Neural cell (in vitro differentiated cells): ENCODE measurements at regions not wholly inside any gene's neighbourhood (a gene's known extent, or its start where the extent isn't known, plus 50 kb on each side); places are given as distances from the start of the nearest gene placed in this dataset.
A peak's percentile ranks its signal among the peaks of the same experiment; 100 is the strongest.

Experiments
- H2AFZ ChIP-seq: fragments of 200-600, 300-800 bp; sonication (generic), shearing (Covaris generic); 2 replicates; pipeline ENCODE4 v1.6.0; 2014; ENCODE audit warnings: low read depth, mild to moderate bottlenecking, antibody characterized with exemption, low read length, moderate library complexity
- H3F3A ChIP-seq: fragments of 200-600 bp; shearing (Covaris generic); 2 replicates; pipeline ENCODE4 v1.6.1; 2016; ENCODE audit warnings: mild to moderate bottlenecking, moderate library complexity, mixed read lengths, antibody characterized with exemption, low read length; ENCODE audit not compliant: insufficient read depth, poor library complexity, severe bottlenecking
- H3K27ac ChIP-seq: fragments of 200-600, 300-800 bp; sonication (generic), shearing (Covaris generic); 2 replicates; pipeline ENCODE4 v1.5.1; 2014; ENCODE audit warnings: mild to moderate bottlenecking, low read length, moderate library complexity
- H3K27me3 ChIP-seq: fragments of 300-800, 200-600 bp; sonication (generic), shearing (Covaris generic); 2 replicates; pipeline ENCODE4 v1.6.0; 2014; ENCODE audit warnings: mild to moderate bottlenecking, low read depth, low read length, moderate library complexity; ENCODE audit not compliant: insufficient read depth
- H3K36me3 ChIP-seq: fragments of 300-800, 200-600 bp; sonication (generic), shearing (Covaris generic); 2 replicates; pipeline ENCODE4 v1.5.1; 2014; ENCODE audit warnings: mild to moderate bottlenecking, antibody characterized with exemption, low read length, moderate library complexity; ENCODE audit not compliant: insufficient read depth
- H3K4me2 ChIP-seq: fragments of 300-800, 200-600 bp; sonication (generic), shearing (Covaris generic); 2 replicates; pipeline ENCODE4 v1.6.0; 2014; ENCODE audit warnings: mild to moderate bottlenecking, low read length
- H3K4me3 ChIP-seq: fragments of 300-800, 200-600 bp; sonication (generic), shearing (Covaris generic); 2 replicates; pipeline ENCODE4 v1.5.1; 2014; ENCODE audit warnings: mild to moderate bottlenecking, low read length, moderate library complexity
- H3K79me2 ChIP-seq: fragments of 200-600 bp; shearing (Covaris generic); replicated peaks from 2 replicates; pipeline ENCODE4 v1.6.0; 2014; ENCODE audit warnings: mild to moderate bottlenecking, low read length, moderate library complexity; ENCODE audit not compliant: insufficient read depth
- H3K9ac ChIP-seq: fragments of 300-800, 200-600 bp; sonication (generic), shearing (Covaris generic); 2 replicates; pipeline ENCODE4 v1.6.1; 2016; ENCODE audit warnings: mild to moderate bottlenecking, low read length, mixed read lengths
- H3K9me2 ChIP-seq: fragments of 200-600 bp; shearing (Covaris generic); 2 replicates; pipeline ENCODE4 v1.6.1; 2016; ENCODE audit warnings: mild to moderate bottlenecking, low read length, mixed read lengths; ENCODE audit not compliant: insufficient read depth
- H3K9me3 ChIP-seq: fragments of 200-600, 300-800 bp; sonication (generic), shearing (Covaris generic); 2 replicates; pipeline ENCODE4 v1.6.1; 2016; ENCODE audit warnings: mild to moderate bottlenecking, mixed run types, low read length, moderate library complexity, mixed read lengths
- H4K20me1 ChIP-seq: fragments of 200-600 bp; shearing (Covaris generic); 2 replicates; pipeline ENCODE4 v1.6.1; 2016; ENCODE audit warnings: mild to moderate bottlenecking, mixed run types; ENCODE audit not compliant: insufficient read depth
- CTCF ChIP-seq: fragments of 450-650 bp; IDR thresholded peaks from 2 replicates; pipeline ENCODE4 v1.5.1; 2014; ENCODE audit warnings: antibody characterized with exemption, mild to moderate bottlenecking, moderate library complexity; ENCODE audit not compliant: poor library complexity, severe bottlenecking
- EP300 ChIP-seq: fragments of 450-650 bp; conservative IDR thresholded peaks from 2 replicates; pipeline ENCODE4 v1.6.1; 2014; ENCODE audit warnings: antibody characterized with exemption, mild to moderate bottlenecking, moderate library complexity; ENCODE audit not compliant: poor library complexity, severe bottlenecking
- EZH2 ChIP-seq: fragments of 200-600, 300-800 bp; shearing (Covaris generic), sonication (generic); IDR thresholded peaks from 2 replicates; pipeline ENCODE4 v1.6.1; 2014; ENCODE audit warnings: antibody characterized with exemption, low read length, borderline replicate concordance, mild to moderate bottlenecking; ENCODE audit not compliant: insufficient read depth, poor library complexity, severe bottlenecking
- MXI1 ChIP-seq: fragments of 450-650 bp; conservative IDR thresholded peaks from 2 replicates; pipeline ENCODE4 v1.6.1; 2014; ENCODE audit warnings: antibody characterized with exemption, mild to moderate bottlenecking; ENCODE audit not compliant: poor library complexity, severe bottlenecking
- POLR2AphosphoS5 ChIP-seq: IDR thresholded peaks from 2 replicates; pipeline ENCODE4 v1.6.1; 2012
- RAD21 ChIP-seq: fragments of 450-650 bp; conservative IDR thresholded peaks from 2 replicates; pipeline ENCODE4 v1.6.1; 2014; ENCODE audit warnings: antibody characterized with exemption, mild to moderate bottlenecking, moderate library complexity
- REST ChIP-seq: IDR thresholded peaks from 2 replicates; pipeline ENCODE4 v1.6.1; 2012; ENCODE audit warnings: borderline replicate concordance
- SMC3 ChIP-seq: fragments of 450-650 bp; conservative IDR thresholded peaks from 2 replicates; pipeline ENCODE4 v1.6.1; 2014; ENCODE audit warnings: antibody characterized with exemption, mild to moderate bottlenecking, moderate library complexity; ENCODE audit not compliant: poor library complexity
- TAF1 ChIP-seq: IDR thresholded peaks from 2 replicates; pipeline ENCODE4 v1.6.1; 2012; ENCODE audit warnings: low read depth

- H3K79me2 ChIP-seq, result no peaks in the 10 kb centered on the region
- H3F3A ChIP-seq, result no peaks in the 10 kb centered on the region
- no peaks in the 10 kb centered on the region for H4K20me1 ChIP-seq
- no peak overlapping the region for H3K9ac ChIP-seq
- no peak overlapping the region for H3K27ac ChIP-seq
- H3K36me3 ChIP-seq, result no peaks in the 10 kb centered on the region
- no peak overlapping the region for H3K4me2 ChIP-seq
- H3K4me3 ChIP-seq, result peak overlapping the region; percentile 1
- H3K9me3 ChIP-seq, result no peaks in the 10 kb centered on the region
- no peaks in the 10 kb centered on the region for H3K9me2 ChIP-seq
- no peak overlapping the region for H2AFZ ChIP-seq
- TF ChIP-seq SMC3 (no peak), POLR2AphosphoS5 (peak; percentile 64), EZH2 (no peak)
- H3K27me3 ChIP-seq, result no peaks in the 10 kb centered on the region
These were observed 979.0 kb downstream of the TMTC2 start for GRCh38 chr12:83665634-83666218.

DNA sequence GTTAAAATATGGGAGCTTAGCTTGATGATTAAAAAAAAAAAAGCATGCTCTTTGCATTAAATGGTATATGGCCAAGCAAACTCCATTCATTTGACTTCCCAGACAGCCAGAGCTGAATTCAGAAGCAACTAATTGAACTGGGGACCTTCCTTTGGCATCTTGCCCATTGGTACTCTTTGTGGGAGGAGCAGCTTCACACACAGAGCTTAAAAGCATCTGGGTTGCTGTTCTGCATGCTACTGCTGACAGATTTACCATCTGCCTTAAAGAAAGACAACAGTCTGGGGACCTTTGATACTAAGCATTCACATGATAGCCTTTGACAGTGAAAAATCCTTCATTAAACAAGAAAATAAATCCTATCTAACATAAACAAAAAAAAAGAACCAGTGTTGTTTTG is 977.9 kb downstream of the TMTC2 start:
- TF ChIP-seq REST (no peak), TAF1 (no peak), POLR2AphosphoS5 (no peak), EZH2 (no peak), CTCF (no peak), RAD21 (no peak), MXI1 (no peak)
- H2AFZ ChIP-seq, result no peak overlapping the region
- H3F3A ChIP-seq, result no peaks in the 10 kb centered on the region
- no peaks in the 10 kb centered on the region for H3K79me2 ChIP-seq
- no peaks in the 10 kb centered on the region for H3K9me2 ChIP-seq
- H4K20me1 ChIP-seq, result no peaks in the 10 kb centered on the region
- no peak overlapping the region for H3K4me2 ChIP-seq
- no peak overlapping the region for H3K27ac ChIP-seq
- H3K9ac ChIP-seq, result no peak overlapping the region
- no peaks in the 10 kb centered on the region for H3K27me3 ChIP-seq
- H3K36me3 ChIP-seq, result no peaks in the 10 kb centered on the region
- no peaks in the 10 kb centered on the region for H3K9me3 ChIP-seq
- H3K4me3 ChIP-seq, result no peak overlapping the region

- Histone ChIP-seq H3K27me3 (no peaks in the 10 kb centered on the region), H3K9ac (no peak overlapping the region), H3K36me3 (no peaks in the 10 kb centered on the region), H3K79me2 (no peaks in the 10 kb centered on the region), H3K4me2 (no peak overlapping the region), H3K27ac (no peak overlapping the region), H3K9me3 (no peaks in the 10 kb centered on the region), H3K4me3 (no peak overlapping the region), H4K20me1 (no peaks in the 10 kb centered on the region), H3K9me2 (no peaks in the 10 kb centered on the region), H3F3A (no peaks in the 10 kb centered on the region), H2AFZ (no peak overlapping the region)
- TF ChIP-seq EP300, result no peak
These were observed 974.1 kb downstream of the TMTC2 start for GRCh38 chr12:83660727-83661358.
